Adrenal gland (tissue), 9 donors: ENCODE measurements at regions not wholly inside any gene's neighbourhood (a gene's known extent, or its start where the extent isn't known, plus 50 kb on each side); places are given as distances from the start of the nearest gene placed in this dataset.

Experiments used
- DNase-seq, 7 donors: peaks; one replicate each; pipeline ENCODE4 v3.0.0-alpha.2; 2019 to 2020
- H3K27ac ChIP-seq, 5 donors: fragments of 200-600 bp; sonication (generic) in 4 of 5; 1 replicate in 3 of 5; 2 replicates in 2 of 5; pipeline versions ENCODE4 v1.5.1 to v1.8.0; 2016 to 2020; ENCODE audit warnings: mild to moderate bottlenecking in 1 of 5
- H3K27me3 ChIP-seq: fragments of 200-600 bp; 2 replicates; pipeline ENCODE4 v1.8.0; 2021
- H3K36me3 ChIP-seq, 2 donors: fragments of 200-600 bp; replicated peaks in 1 of 2; 1 replicate in 1 of 2; 2 replicates in 1 of 2; pipeline versions ENCODE4 v1.5.1 to v1.8.0; 2018 to 2022
- H3K4me1 ChIP-seq, 2 donors: fragments of 200-600 bp; replicated peaks in 1 of 2; 1 replicate in 1 of 2; 2 replicates in 1 of 2; pipeline versions ENCODE4 v1.5.1 to v1.8.0; 2018 to 2021
- H3K4me3 ChIP-seq, 4 donors: fragments of 200-600 bp; sonication (generic) in 3 of 4; one replicate each; pipeline ENCODE4 v1.5.1; 2016 to 2018
- H3K9me3 ChIP-seq, 3 donors: fragments of 200-600 bp; sonication (generic) in 1 of 3; replicated peaks in 1 of 3; 1 replicate in 2 of 3; 2 replicates in 1 of 3; pipeline versions ENCODE4 v1.5.1 to v1.8.0; 2016 to 2021
- POLR2A ChIP-seq, 2 donors: fragments of 450-650 bp; IDR thresholded peaks; one replicate each; pipeline ENCODE4 v1.6.1; 2017; ENCODE audit warnings: antibody characterized with exemption in 2 of 2, mild to moderate bottlenecking in 2 of 2, moderate library complexity in 1 of 2
- WGBS, 4 donors: extraction: QIAGEN DNeasy Blood & Tissue Kit in 2 of 4; methylation state at CpG; one replicate each; pipeline versions ENCODE4 v1.1.5 to v1.1.7; 2013 to 2017; 5-methylcytosine and 5-hydroxymethylcytosine counted together
- intact Hi-C, 2 donors: fragments of 100-400 bp; cut with DNase I; formaldehyde crosslinking; loops; one replicate each; pipeline versions ENCODE4 v1.14.1 to v1.15.0; 2022 to 2023
- TF ChIP-seq, protein P1 (sequence below), 6 experiments: fragments of 450-650 bp in 4 of 6; fragments of 200-600 bp in 2 of 6; sonication (generic) in 1 of 6; IDR thresholded peaks; 1 replicate in 5 of 6; 2 replicates in 1 of 6; pipeline versions ENCODE4 v1.5.1 to v1.8.0; 2016 to 2021; ENCODE audit warnings: antibody characterized with exemption in 6 of 6, mild to moderate bottlenecking in 2 of 6, moderate library complexity in 1 of 6
- donor health status: healthy with polysubstance abuse.
- donor health status: Bipolar disorder and iron deficiency.
- donor health status: DM: yes; HTN: yes; CAD: no.
- donor health status: DM: no; HTN: no; CAD: no.
- donor health status: DM: no; HTN: no; CAD: no.

DNA sequence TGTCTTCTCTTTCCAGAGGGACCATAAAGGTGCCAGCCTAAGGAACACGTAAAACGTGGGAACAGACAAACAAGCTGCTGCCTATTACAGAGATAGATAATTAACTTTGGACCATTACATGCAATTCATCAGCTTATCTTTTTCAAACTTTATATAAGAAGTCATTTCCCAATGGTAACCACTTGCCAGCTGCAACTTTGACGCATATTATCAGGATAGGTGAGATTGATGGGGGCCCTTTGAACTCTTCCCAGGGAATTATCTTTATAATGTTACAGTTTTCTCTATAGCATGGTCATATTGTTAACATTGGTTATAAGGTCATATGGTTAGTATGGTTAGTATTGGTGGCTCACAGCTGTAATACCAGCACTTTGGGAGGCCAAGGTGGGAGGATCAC, 94.1 kb upstream of the BMP2K start:
- intact Hi-C loops = no loop called here

DNA sequence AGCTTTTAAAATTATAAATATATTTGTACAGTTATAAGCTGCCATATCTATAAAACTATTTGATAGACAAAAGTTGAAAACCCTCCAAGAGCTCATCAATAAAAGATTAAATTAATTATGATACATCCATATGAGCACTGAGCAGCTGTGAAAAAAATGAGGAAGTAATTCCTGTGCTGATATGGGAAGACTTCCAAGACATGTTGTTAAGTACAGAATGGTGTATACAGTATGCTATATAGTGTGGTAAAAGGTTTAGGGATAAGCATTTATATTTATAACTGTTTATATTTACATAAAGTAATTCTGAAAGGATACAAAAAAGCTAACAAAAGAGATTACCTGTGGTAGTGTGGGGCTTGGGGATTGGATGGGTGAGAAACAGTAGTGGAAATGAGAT, 92.8 kb upstream of the BMP2K start:
- Histone ChIP-seq H3K27ac (no peak overlapping the region), H3K27me3 (no peaks in the 10 kb centered on the region), H3K9me3 (no peaks in the 10 kb centered on the region), H3K4me3 (no peak overlapping the region), H3K36me3 (no peaks in the 10 kb centered on the region), H3K4me1 (peaks cover 0 to 6% of the 10 kb centered on the region in 2 donors)
- TF ChIP-seq POLR2A (IDR thresholded peaks at IDR 0.05) = no peak
- TF ChIP-seq, protein P1, sequence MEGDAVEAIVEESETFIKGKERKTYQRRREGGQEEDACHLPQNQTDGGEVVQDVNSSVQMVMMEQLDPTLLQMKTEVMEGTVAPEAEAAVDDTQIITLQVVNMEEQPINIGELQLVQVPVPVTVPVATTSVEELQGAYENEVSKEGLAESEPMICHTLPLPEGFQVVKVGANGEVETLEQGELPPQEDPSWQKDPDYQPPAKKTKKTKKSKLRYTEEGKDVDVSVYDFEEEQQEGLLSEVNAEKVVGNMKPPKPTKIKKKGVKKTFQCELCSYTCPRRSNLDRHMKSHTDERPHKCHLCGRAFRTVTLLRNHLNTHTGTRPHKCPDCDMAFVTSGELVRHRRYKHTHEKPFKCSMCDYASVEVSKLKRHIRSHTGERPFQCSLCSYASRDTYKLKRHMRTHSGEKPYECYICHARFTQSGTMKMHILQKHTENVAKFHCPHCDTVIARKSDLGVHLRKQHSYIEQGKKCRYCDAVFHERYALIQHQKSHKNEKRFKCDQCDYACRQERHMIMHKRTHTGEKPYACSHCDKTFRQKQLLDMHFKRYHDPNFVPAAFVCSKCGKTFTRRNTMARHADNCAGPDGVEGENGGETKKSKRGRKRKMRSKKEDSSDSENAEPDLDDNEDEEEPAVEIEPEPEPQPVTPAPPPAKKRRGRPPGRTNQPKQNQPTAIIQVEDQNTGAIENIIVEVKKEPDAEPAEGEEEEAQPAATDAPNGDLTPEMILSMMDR (IDR thresholded peaks at IDR 0.05) = no peak
- intact Hi-C loops = no loop called here
- no peak for DNase-seq

More for the DNA sequence above, 94.1 kb upstream of the BMP2K start:
- H3K27me3 ChIP-seq = no peaks in the 10 kb centered on the region
- H3K4me1 ChIP-seq = peaks cover 0 to 6% of the 10 kb centered on the region in 2 donors
- no peak overlapping the region for H3K4me3 ChIP-seq
- DNase-seq = no peak
- whole genome bisulfite sequencing, 4 donors = 88 to 98% (median 92%) methylated on average over 3 of the region's 3 CpGs
- TF ChIP-seq POLR2A (IDR thresholded peaks at IDR 0.05) = no peak
- TF ChIP-seq, protein P1 (IDR thresholded peaks at IDR 0.05) = no peak
- H3K27ac ChIP-seq = no peak overlapping the region
- no peaks in the 10 kb centered on the region for H3K9me3 ChIP-seq
- no peaks in the 10 kb centered on the region for H3K36me3 ChIP-seq

DNA sequence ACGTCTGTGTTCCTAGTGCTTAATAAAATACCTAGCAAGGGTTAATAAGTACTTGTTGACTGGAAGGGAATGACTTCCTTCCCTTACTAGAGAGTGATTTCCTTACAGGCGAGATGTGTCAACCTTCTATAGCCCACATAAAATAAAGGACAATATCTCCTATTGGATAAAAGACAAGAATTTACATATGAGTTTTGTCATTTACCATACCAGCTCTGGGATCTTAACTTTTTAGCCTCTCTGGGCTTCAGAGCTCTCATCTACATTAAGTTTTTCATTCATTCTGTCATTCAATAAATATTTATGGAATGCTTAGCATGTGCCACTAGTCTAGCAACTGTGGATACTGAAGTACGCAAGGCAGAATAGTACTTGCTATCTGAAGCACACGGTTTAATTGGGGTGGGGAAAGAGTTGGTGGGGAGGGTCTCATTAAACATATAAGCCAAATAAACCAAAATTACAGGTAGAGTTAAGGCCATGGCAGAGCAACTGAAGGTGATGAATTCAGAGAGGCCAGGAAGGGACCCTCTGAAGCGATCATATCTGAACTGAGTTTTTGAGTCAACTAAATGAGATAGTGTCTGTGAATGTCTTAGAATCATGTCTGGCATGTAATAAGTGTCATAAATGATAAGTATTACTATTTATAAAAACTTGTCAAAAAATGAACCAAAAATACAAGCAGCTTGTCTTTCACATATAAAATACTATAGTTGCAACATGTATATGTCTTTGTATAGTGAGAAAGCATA, 91.6 kb upstream of the BMP2K start:
- Histone ChIP-seq H3K9me3 (no peaks in the 10 kb centered on the region), H3K4me3 (no peak overlapping the region), H3K27me3 (no peaks in the 10 kb centered on the region), H3K27ac (no peak overlapping the region), H3K4me1 (peaks cover 0 to 6% of the 10 kb centered on the region in 2 donors), H3K36me3 (no peaks in the 10 kb centered on the region)
- WGBS, 4 donors = 73 to 81% (median 76%) methylated on average over 5 of the region's 5 CpGs
- intact Hi-C loops = no loop called here
- DNase-seq = no peak
- TF ChIP-seq, protein P1 (IDR thresholded peaks at IDR 0.05) = no peak
- TF ChIP-seq POLR2A (IDR thresholded peaks at IDR 0.05) = no peak

DNA sequence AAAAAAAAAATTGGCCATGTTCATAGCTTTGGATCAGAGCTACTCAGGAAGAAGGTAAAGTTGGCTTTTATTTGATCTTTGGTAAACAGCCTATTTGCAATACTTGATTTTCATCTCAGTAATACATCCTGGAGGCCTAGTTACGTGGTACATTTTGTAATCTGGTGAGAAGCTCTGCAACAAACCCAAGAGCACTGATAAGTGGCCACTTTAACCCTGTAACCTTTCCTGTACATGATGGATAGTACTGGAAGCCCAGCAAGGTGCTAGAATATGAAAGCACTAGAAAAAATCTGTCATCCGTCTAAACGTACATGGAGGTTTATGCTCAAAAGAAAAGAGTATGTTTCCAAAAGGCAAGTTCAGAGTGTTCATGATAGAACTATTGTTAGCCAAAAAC, 88.3 kb upstream of the BMP2K start:
- H3K27ac ChIP-seq = no peak overlapping the region
- H3K9me3 ChIP-seq = no peaks in the 10 kb centered on the region
- no peaks in the 10 kb centered on the region for H3K27me3 ChIP-seq
- 84 to 88% (median 86%) methylated on average over 3 of the region's 3 CpGs for WGBS, 4 donors
- no peak overlapping the region for H3K4me3 ChIP-seq
- H3K36me3 ChIP-seq = no peaks in the 10 kb centered on the region
- intact Hi-C loops = no loop called here
- H3K4me1 ChIP-seq = peaks cover 0 to 9% of the 10 kb centered on the region in 2 donors
- TF ChIP-seq, protein P1 (IDR thresholded peaks at IDR 0.05) = no peak
- no peak for TF ChIP-seq POLR2A (IDR thresholded peaks at IDR 0.05)
- DNase-seq = no peak
